ENCODE measurements at regions not wholly inside any gene's neighbourhood (a gene's known extent, or its start where the extent isn't known, plus 50 kb on each side); places are given as distances from the start of the nearest gene placed in this dataset.
"Not testable (repeated sequence)": the region's sequence is repeated elsewhere in the genome, so short reads cannot be mapped to it uniquely, and the experiment has no call there.

- H3K4me3 ChIP-seq (ENCODE audit: low read depth, low read length) = no peak overlapping the region
- no peak for TF ChIP-seq CTCF (IDR thresholded peaks at IDR 0.05; ENCODE audit: low read depth, low read length)
These were observed 382.1 kb downstream of the OSR1 start for GRCh38 chr2:18976168-18976961.

- no peak for TF ChIP-seq CTCF (IDR thresholded peaks at IDR 0.05; ENCODE audit: low read depth, low read length)
- no peak overlapping the region for H3K4me3 ChIP-seq (ENCODE audit: low read depth, low read length)
These were observed 382.8 kb downstream of the OSR1 start for GRCh38 chr2:18975506-18976167.

- no peak overlapping the region for H3K4me3 ChIP-seq (ENCODE audit: low read depth, low read length)
- no peak for TF ChIP-seq CTCF (IDR thresholded peaks at IDR 0.05; ENCODE audit: low read depth, low read length)
These were observed 382.3 kb upstream of the NT5C1B start for GRCh38 chr2:18971628-18972027.

GRCh38 chr2:18971069-18971378, 381.7 kb upstream of the NT5C1B start:
- H3K4me3 ChIP-seq (ENCODE audit: low read depth, low read length) = no peak overlapping the region
- no peak for TF ChIP-seq CTCF (IDR thresholded peaks at IDR 0.05; ENCODE audit: low read depth, low read length)

GRCh38 chr2:18966131-18966530, 376.8 kb upstream of the NT5C1B start:
- H3K4me3 ChIP-seq (ENCODE audit: low read depth, low read length) = no peak overlapping the region
- TF ChIP-seq CTCF (IDR thresholded peaks at IDR 0.05; ENCODE audit: low read depth, low read length) = no peak

GRCh38 chr2:18963739-18964256, 374.4 kb upstream of the NT5C1B start:
- not testable (repeated sequence) for H3K4me3 ChIP-seq (ENCODE audit: low read depth, low read length)

GRCh38 chr2:18961991-18962421, 372.6 kb upstream of the NT5C1B start:
- TF ChIP-seq CTCF (IDR thresholded peaks at IDR 0.05; ENCODE audit: low read depth, low read length) = no peak
- H3K4me3 ChIP-seq (ENCODE audit: low read depth, low read length) = no peak overlapping the region
